Ammon's horn (tissue), 1 donor: ENCODE measurements at regions not wholly inside any gene's neighbourhood (a gene's known extent, or its start where the extent isn't known, plus 50 kb on each side); places are given as distances from the start of the nearest gene placed in this dataset.

Experiments used
- DNase-seq: peaks from one replicate; pipeline ENCODE4 v3.0.0-alpha.2; 2016; ENCODE audit warnings: low spot score

DNA sequence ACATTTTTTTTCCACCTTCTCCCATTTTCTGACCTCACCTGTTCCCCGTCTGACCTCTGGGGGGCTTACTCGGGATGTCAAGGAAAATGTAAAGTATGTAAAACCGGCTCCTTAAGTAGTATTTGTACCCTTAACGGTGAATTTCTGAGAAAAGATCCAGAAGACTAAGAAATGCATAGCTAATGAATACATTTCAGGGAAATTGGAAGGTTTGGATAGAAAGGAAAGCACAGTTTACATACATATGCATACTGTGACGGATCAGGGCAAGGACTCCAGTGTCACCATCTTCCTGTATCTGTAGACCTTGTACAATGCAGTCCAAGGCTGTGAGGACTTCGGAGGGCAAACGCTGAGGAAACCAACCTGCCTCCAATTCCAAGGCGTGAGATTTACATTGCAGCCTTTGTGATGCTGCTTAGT, 2185.9 kb upstream of the TENM3 start:
- DNase-seq: peak; percentile 15

DNA sequence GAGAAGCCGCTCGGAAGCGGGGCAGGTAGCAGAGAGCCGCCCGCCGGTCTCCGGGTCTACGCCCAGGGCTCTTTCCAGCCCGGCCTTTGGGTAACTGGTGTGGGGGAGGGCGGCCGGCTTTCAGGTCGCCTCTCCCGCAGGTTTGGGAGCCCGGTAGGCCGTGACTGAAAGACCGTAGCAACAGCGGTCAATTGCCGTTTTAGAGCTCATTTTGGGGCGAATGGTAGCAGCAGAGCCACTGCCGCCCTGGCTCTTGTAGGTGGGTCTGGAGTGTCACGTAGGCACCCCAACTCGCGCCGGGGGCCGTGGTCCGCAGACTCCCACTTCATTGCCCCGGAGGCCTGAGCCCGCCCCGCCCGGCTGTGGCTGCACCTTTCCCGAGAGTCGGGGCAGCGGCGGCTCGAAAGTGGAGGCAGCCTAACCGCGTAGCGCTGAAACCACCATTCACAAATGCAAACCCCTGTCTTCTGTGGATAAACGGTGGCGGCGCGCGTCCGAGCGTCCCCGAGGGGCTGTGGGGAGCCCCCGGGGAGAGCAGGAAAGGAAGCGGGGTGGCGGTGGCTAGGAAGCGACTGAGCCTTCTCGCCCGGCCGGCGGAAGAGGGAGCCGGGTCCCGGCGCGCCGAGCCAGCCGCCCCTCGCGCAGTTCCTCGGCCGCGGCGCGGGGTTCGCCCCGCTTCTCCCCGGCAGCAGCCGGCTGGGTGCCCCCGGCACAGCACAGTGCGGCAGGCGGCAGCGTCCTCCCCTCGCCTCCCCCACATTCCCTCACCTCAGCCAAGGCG, 2185.1 kb upstream of the TENM3 start:
- peak; percentile 29 for DNase-seq

DNA sequence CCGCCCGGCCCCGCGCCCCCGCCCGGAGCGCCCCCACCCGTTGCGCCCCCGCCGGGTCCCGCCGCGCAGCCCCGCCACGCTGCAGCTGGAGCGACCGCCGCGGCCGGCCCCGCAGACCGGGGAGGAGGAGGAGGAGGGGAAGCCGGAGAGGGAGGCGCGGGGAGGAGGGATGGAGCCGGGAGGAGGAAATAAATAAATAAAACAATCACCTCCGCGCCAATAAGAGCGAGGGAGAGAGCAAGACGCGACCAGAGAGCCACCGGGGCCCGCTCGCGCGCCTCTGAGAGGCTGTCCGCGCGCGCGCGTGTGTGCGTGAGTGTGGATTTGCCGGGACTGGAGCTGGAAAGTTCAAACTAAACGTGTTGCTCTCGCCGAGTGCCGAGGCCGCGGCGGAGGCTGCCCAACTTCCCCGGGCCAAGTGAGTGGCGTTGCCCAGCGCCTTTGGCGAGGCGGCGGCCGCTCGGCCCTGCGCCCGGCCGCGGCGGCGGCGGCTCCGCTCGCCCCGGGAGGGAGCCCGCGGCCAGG, 2184.4 kb upstream of the TENM3 start:
- DNase-seq: peak; percentile 75

DNA sequence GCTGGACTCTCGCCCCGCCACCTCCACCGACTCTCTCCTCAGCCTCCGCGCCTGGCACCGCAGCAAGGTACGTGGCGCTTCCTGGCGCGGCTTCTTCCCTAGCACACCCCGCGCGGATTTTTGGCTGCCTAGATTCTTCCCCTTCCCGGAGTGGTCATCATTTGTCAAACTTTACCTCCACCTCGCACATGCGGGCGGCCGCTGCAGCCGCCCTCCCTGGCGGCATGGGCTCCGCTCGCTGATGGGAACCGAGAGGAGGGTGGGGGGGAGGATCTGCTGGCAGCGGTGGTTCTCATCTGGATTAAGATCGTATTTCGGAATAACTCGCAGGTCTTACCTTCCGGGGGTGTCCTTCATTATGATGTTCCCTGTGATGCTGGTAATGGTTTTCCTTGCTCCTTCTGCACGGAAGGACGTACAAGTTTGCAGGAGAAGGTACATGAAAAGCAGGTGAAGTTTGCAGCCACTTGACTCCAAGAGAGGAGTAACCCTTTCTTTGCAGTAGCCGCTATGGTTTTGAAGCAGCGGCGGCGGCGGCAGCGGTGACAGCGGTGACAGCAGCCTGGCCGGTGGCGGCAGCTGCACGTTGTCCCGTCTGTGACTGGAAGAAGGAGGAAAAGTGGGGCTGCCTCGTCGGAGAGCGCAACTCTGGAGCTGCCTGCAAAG, 2183.9 kb upstream of the TENM3 start:
- peak; percentile 26 for DNase-seq

DNA sequence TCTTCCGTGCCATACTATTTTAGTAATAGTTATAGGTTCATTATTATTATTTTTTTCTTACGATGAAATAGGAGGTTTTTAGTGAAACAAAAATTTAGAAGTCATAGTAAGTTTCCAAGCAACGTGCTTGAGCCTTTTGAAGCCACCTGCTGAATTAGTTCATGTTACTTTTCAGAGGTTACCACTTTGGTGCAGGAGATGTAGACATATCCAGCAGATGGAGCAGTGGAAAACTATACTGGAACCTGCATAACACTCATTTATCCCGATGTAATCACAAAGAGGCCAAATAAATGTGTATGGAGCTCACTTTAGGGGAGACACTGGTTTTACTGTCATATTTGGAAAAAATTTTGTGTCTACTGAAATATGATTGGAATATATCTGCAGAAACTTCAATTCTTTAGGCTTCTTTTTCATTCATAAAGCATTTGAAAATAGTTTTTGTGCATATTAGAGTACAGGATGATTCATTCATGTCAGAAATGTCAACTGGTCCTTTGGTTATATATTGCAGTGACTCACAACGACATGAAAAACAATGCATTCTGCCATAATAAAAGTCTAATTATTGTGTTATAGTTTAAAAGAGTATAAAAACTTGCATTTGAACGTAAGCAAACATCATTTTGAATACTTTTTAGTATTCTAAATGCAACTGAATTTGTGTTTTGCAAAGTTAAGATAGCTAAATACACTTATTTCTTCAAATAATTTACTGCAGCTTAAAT, 2182.9 kb upstream of the TENM3 start:
- peak; percentile 35 for DNase-seq

DNA sequence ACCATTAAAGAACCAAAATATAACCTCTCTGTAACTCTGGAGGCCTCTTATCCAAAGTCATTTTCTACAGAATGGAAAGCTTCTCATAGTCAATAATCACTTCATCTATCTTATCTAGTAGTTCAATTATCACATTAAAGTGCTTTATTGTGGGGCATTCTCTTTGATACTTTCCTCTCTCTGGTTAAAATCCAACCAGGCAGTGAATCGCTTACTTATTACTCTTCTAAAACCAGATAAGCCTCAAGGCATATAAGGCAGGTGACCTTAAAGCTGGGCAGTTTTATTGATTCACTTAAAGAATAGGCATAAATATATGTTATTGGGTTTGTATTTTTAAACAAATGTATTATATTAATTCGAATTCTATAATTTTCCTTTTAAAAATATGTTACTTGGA, 2162.1 kb upstream of the TENM3 start:
- no peak for DNase-seq

DNA sequence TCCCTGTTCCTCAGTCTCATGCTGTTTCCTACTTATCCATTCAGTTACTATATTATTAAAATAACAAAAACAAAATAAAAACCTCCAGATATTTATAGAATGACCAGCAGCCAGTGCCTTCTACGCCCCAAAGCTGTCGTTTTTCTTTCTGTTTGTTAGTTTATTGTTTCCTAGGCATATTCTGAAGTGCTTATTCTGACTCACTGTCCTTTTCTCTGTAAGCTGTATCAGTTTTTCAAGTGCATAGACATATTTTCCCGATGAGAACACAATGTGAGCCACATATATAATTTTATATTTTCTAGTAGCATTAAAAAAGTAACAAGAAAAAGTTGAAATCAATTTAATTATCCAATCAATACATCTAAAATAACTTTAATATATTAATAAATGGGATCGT, 2158.6 kb upstream of the TENM3 start:
- no peak for DNase-seq

DNA sequence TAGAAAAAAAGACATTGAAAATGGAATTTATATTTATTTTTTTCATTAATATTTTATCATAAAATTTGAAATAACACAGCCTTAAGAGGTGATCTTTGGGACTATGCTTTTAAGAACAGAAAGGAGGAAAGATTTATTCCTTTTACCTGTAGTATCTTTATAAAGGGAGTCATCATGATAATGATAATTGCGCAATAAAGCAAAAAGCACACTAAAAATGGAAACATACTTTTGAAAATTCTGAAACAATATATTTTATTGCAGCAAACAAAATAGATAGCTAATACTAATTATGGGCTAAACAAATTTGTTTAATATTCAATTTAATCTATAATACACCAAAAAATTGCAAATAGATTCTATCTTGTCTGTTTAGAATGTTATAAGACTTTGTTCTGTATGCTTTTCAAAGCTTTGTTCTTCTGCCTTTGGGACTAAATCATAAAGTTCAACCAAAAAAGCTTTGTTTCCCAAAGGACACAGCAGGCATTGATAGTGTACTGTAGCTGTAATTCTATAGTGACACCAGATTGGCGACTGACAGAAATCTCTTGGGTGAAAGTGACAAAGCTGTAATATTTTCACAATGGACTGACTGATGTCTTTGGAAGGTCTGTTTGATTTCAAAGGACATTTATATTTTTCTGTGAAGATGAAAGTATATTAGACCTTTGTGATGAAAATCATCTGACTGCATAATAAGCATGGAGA, 2156.6 kb upstream of the TENM3 start:
- peak; percentile 19 for DNase-seq

DNA sequence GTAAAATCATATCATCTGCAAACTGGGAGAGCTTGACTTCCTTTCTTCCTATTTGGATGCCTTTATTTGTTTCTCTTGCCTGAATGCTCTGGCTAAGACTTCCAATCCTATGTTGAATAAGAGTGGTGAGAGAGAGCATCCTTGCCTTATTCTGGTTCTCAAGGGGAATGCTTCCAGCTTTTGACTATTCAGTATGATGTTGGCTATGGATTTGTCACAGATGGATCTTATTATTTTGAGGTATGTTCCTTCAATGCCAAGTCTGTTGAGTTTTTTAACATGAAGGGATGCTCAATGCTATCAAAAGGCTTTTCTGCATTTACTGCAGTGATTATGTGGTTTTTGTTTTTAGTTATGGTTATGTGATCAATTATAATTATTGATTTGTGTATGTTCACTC, 2144.6 kb upstream of the TENM3 start:
- DNase-seq: no peak

DNA sequence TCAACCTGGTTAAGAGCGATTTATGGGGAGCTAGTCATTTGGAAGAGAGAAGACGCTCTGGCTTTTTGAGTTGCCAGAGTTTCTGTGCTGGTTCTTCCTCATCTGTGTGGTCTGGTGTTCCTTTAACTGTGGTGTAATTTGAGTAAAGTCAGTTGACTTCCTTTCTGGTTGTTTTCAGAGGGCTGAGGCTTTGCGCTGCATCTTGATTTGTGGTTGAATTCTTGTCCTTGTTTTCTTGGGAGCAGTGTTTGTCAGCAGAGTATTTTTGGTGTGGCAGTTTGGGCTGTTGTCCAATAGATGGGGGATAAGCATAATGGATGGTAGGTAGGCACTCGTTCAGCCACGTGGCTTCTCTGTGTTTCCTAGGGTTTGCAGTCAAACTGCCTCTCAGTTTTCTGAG, 2143.2 kb upstream of the TENM3 start:
- no peak for DNase-seq

DNA sequence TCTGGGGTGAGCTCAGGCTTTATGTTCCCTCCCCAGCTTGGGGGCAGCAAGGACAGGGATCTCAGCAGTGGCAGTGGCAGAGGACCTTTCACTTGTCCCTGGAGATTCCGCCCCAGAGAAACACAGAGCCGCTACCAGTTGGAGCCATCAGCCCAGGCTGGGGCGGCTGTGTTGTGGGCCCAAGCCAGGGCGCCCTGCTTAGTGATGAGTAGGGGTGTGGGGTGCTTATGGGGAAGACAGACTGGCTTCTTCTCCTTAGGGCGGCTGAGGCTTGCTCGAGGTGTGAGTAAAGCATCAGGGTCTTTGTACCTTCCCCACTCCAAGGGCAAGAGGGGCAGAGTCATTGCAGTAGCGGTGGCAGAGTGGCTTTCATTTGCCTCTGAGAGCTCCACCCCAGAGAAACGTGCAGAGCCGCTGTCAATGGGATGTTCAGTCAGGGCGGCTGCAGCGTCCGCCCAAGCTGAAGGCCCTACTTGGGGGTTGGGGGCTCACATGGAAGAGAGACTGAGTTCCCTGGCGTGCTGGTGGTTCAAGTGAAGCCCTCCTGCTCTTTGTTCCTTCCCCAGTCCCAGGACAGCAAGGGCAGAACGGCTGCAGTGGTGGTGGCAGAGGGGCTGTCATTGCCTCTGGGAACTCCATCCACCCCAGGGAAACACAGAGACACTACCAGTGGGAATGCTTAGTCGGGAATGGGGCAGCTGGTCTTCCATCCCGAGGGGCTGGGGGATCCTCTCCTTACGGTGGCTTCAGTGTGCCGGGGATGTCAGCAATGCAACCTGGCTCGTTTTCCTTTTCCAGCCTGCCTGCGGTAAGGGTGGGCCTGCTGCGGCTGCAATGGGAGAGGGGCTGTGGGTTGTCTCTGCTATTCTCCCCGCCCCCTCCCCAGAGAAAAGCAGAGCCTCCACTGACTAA, 2142.5 kb upstream of the TENM3 start:
- no peak for DNase-seq

DNA sequence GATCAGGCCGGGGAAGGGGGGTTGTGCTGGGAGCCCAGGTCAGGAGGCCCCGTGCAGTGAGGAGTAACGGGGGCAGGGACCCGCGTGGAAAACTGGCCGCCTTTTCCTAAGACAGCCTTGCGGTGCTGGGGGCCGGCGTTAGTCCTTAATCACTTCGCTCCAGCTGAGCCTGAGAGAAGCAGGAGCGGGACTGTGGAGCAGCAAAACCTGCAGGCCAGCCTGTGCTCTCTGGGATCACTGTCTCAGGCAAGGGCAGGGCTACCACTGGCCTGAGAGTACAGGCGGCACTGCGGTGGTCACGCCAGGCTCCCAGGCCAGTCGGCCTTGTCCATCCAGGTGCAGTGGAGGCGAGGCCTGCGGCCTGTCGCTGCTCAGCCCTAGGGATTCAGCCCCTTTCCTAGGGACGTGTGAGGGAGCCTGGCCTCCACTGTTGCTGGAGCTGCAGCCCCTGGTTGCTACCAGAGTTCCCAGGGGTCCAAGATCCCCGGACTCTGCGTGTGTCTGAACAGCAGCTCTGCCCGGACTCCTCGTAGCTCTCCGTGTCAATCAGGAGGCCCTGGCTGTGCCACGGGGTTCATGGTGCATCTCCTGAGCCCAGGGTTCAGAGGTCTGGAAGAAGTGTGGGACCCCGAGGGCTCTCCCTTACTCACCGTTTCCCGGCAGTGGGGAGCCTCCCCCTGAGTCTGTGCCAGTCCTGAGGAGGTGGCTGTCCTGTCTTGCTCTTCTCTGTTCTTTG, 2141.7 kb upstream of the TENM3 start:
- DNase-seq: no peak

DNA sequence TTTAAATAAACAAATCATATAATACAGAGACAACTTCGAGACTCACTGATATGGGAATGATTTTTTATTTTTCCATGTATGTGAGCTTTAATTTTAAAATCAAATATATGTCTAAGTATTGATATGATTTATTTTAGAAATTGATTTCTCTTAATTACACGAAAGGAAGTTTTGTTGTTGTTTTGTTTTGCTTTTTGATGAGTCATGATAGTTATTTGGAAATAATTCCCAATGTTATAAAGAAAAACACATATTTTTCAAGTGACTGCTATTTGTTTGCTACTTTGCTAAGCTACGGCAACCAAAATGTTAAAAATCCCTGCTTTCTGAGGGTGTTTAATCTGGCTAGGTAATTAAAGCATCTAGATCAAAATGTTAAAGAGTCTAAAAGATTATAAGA, 2139.4 kb upstream of the TENM3 start:
- DNase-seq: no peak

DNA sequence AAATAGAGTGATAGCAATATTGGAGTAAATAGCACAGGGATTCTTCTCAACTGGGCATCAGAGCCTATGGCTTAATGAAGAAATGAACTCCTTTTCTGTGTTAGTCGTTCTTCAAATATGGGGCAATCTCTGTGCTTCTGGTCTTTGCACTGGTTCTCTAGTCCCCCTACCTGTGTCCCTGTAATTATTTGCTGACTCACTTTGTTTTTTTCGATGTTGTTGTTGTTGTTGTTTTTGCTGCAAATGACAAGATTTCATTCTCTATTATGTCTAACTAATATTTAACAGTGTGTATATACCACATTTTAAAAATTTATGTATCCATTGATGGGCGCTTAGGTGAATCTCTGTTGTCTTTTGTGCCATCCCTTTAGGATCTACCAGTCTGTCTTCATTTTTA, 2137.8 kb upstream of the TENM3 start:
- DNase-seq: no peak

DNA sequence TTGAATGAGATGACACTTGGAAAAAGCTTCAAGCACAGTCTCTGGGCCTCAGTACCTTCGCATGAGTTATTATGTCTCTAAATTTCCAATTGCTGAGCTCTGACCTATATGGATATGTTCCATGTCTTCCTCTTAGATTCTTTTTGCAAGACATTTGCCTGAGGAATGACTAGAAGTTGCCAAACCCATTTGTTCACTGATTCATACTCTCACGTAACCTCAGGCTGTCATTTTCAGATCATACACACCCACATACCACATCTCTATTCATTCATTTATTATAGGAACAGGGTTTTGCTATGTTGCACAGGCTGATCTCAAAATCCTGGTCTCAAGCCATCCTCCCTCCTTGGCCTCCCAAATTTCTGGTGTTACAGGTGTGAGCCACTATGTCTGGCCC, 2137.1 kb upstream of the TENM3 start:
- no peak for DNase-seq

DNA sequence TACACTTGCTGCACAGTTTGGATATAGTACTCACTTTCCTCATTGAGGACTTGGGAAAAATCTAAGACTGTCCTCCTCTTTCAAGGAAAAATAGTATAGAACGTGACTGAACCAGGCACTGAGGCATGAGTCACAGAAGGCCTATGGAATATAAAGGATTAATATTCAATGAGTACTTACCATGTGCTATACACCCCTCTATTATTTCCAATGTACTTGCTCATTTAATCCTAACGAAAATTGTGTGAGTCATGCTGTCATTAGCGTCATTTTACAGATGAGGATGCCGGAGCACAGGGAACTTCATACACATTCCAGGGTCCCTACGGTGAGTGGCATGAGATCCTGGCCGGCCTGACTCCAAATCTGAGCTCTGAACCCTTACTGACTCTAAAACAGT, 2136.2 kb upstream of the TENM3 start:
- DNase-seq: no peak

DNA sequence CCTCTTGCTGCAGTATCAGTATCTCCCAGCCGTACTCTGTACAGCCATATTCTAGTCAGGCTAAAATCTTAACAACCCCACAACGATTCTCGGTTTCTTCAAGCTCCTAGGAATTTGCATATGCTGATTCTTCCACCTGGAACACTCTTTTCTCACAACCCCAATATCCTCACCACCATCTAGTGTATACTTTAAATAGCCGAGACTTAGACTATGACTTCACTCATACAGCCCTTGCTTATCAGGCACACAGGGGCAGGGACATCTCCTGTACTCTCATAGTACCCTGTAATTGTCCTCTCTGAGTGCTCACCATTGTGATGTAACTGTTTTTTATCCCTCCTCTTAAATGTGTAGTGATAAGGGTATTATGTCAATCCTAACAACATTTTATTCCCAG, 2126.4 kb upstream of the TENM3 start:
- no peak for DNase-seq

DNA sequence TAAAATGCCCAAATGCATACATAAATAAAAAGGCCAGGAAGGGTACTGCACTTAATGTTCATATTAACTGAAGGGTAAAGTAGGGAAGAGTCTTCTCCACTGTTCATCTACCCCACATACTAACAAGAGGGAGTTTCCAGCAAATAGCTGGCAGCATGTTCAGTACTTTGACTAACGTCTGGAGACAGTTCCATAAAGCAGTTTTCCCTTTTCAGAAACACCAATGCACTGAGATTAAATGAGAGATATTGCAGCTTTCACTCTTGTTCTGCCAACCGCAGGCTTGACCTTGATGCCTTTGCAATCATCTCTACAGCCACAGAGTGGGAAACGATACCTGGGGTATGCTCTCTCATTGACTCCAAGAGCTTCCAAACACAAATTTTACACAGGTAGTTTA, 2123.1 kb upstream of the TENM3 start:
- no peak for DNase-seq

DNA sequence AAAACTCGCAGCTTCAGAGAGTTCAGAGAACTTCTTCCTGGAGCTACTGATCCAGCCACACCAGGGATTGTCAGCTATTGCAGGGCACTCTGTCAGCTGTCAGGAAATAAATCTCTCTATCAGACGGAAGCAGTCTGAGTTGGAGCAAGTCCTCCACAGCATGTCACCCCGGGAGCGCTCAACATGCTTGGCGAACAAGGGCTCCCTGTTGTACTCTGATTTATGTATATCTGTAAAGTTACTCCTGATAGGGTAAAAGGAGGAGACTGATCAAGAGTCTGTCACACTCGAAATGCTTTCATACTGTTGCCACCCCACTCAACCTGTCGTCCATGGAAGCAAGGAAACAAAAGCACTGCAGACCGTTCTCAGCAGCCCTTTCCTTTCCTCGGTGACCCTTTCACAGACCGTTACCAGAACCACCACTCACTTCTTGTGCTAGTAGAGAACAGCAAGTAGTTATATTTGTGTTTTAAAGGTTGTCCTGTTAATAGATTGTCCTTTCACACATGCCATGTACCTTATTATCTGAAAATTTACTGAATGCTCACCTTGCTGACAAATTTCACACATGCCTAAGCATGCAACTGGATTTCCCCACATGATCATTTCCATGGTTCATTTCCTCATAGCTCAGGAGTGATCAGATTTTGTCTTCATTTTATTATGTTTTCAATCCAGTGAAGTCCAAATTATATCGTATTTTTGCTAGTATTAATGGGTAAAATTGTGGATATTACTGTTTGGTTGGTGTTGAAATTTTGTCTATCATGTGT, 2108.9 kb upstream of the TENM3 start:
- DNase-seq: peak; percentile 4

DNA sequence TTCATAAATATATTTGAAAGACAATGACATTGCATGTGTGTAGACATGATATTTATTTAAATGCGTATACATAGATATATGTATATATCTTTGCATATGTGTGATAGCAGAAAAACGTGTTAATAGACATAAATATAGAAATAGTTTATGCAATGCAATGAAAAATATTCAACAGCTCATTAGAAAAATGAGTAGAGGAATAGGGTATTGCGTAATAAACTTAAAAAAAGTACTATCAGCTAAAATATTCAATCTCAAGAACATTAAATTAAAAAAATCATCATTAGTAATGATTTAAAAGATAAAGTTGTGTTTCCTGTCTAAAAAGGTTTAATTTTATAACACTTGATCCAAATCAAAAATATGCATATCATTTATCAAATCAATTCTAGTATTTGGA, 2101.5 kb upstream of the TENM3 start:
- no peak for DNase-seq
